ENCODE measurements at regions not wholly inside any gene's neighbourhood (a gene's known extent, or its start where the extent isn't known, plus 50 kb on each side); places are given as distances from the start of the nearest gene placed in this dataset.
"Not testable (repeated sequence)": the region's sequence is repeated elsewhere in the genome, so short reads cannot be mapped to it uniquely, and the experiment has no call there.

GRCh38 chr15:69774711-69775110 lies 322.1 kb downstream of the RPLP1 start:
- not testable (repeated sequence) for H3K4me3 ChIP-seq (ENCODE audit: low read length)

GRCh38 chr15:69777356-69777755 lies 320.4 kb downstream of the TLE3 start:
- Histone ChIP-seq H3K4me2 (ENCODE audit: low read length) (no peak overlapping the region), H3K4me3 (ENCODE audit: low read length) (no peak overlapping the region), H3K9me3 (replicated peaks; ENCODE audit: low read length) (no peaks in the 10 kb centered on the region), H3K36me3 (ENCODE audit: insufficient read depth, low read length) (no peaks in the 10 kb centered on the region), H3K27me3 (ENCODE audit: control insufficient read depth, insufficient read depth, low read length) (peaks cover 29% of the 10 kb centered on the region), H3K9ac (ENCODE audit: low read depth, low read length) (no peak overlapping the region), H3K4me1 (ENCODE audit: control insufficient read depth, insufficient read depth, low read length) (no peaks in the 10 kb centered on the region)

More at GRCh38 chr15:69774711-69775110, 322.1 kb downstream of the RPLP1 start:
- not testable (repeated sequence) for H3K9me3 ChIP-seq (replicated peaks; ENCODE audit: low read length); H3K4me2 ChIP-seq (ENCODE audit: low read length); H3K9ac ChIP-seq (ENCODE audit: low read depth, low read length); H3K4me1 ChIP-seq (ENCODE audit: control insufficient read depth, insufficient read depth, low read length); H3K36me3 ChIP-seq (ENCODE audit: insufficient read depth, low read length)
- peaks cover 21% of the 10 kb centered on the region for H3K27me3 ChIP-seq (ENCODE audit: control insufficient read depth, insufficient read depth, low read length)

GRCh38 chr15:69780374-69780773 lies 317.3 kb downstream of the TLE3 start:
- Histone ChIP-seq H3K27me3 (ENCODE audit: control insufficient read depth, insufficient read depth, low read length) (peaks cover 48% of the 10 kb centered on the region), H3K4me3 (ENCODE audit: low read length) (no peak overlapping the region), H3K4me1 (ENCODE audit: control insufficient read depth, insufficient read depth, low read length) (no peaks in the 10 kb centered on the region), H3K9me3 (replicated peaks; ENCODE audit: low read length) (no peaks in the 10 kb centered on the region), H3K36me3 (ENCODE audit: insufficient read depth, low read length) (no peaks in the 10 kb centered on the region), H3K9ac (ENCODE audit: low read depth, low read length) (no peak overlapping the region), H3K4me2 (ENCODE audit: low read length) (no peak overlapping the region)

- Histone ChIP-seq H3K4me1 (ENCODE audit: control insufficient read depth, insufficient read depth, low read length) (no peaks in the 10 kb centered on the region), H3K36me3 (ENCODE audit: insufficient read depth, low read length) (no peaks in the 10 kb centered on the region), H3K4me3 (ENCODE audit: low read length) (no peak overlapping the region), H3K9me3 (replicated peaks; ENCODE audit: low read length) (no peaks in the 10 kb centered on the region), H3K4me2 (ENCODE audit: low read length) (no peak overlapping the region), H3K27me3 (ENCODE audit: control insufficient read depth, insufficient read depth, low read length) (peaks cover 51% of the 10 kb centered on the region), H3K9ac (ENCODE audit: low read depth, low read length) (no peak overlapping the region)
Measured at GRCh38 chr15:69780981-69781380, 316.7 kb downstream of the TLE3 start.

GRCh38 chr15:69781411-69782125 lies 316.1 kb downstream of the TLE3 start:
- Histone ChIP-seq H3K27me3 (ENCODE audit: control insufficient read depth, insufficient read depth, low read length) (peaks cover 52% of the 10 kb centered on the region), H3K9ac (ENCODE audit: low read depth, low read length) (no peak overlapping the region), H3K9me3 (replicated peaks; ENCODE audit: low read length) (no peaks in the 10 kb centered on the region), H3K4me1 (ENCODE audit: control insufficient read depth, insufficient read depth, low read length) (no peaks in the 10 kb centered on the region), H3K4me2 (ENCODE audit: low read length) (no peak overlapping the region), H3K4me3 (ENCODE audit: low read length) (no peak overlapping the region), H3K36me3 (ENCODE audit: insufficient read depth, low read length) (no peaks in the 10 kb centered on the region)

GRCh38 chr15:69782139-69782658 lies 315.5 kb downstream of the TLE3 start:
- H3K36me3 ChIP-seq (ENCODE audit: insufficient read depth, low read length): no peaks in the 10 kb centered on the region
- no peaks in the 10 kb centered on the region for H3K4me1 ChIP-seq (ENCODE audit: control insufficient read depth, insufficient read depth, low read length)
- H3K4me2 ChIP-seq (ENCODE audit: low read length): no peak overlapping the region
- no peak overlapping the region for H3K4me3 ChIP-seq (ENCODE audit: low read length)
- no peaks in the 10 kb centered on the region for H3K9me3 ChIP-seq (replicated peaks; ENCODE audit: low read length)
- H3K27me3 ChIP-seq (ENCODE audit: control insufficient read depth, insufficient read depth, low read length): peaks cover 52% of the 10 kb centered on the region
- no peak overlapping the region for H3K9ac ChIP-seq (ENCODE audit: low read depth, low read length)

- Histone ChIP-seq H3K9ac (ENCODE audit: low read depth, low read length) (no peak overlapping the region), H3K4me2 (ENCODE audit: low read length) (no peak overlapping the region), H3K27me3 (ENCODE audit: control insufficient read depth, insufficient read depth, low read length) (peaks cover 50% of the 10 kb centered on the region), H3K9me3 (replicated peaks; ENCODE audit: low read length) (no peaks in the 10 kb centered on the region), H3K36me3 (ENCODE audit: insufficient read depth, low read length) (no peaks in the 10 kb centered on the region), H3K4me1 (ENCODE audit: control insufficient read depth, insufficient read depth, low read length) (no peaks in the 10 kb centered on the region), H3K4me3 (ENCODE audit: low read length) (no peak overlapping the region)
Measured at GRCh38 chr15:69782809-69783208, 314.9 kb downstream of the TLE3 start.

- Histone ChIP-seq H3K27me3 (ENCODE audit: control insufficient read depth, insufficient read depth, low read length) (peaks cover 48% of the 10 kb centered on the region), H3K4me2 (ENCODE audit: low read length) (no peak overlapping the region), H3K9me3 (replicated peaks; ENCODE audit: low read length) (no peaks in the 10 kb centered on the region), H3K4me3 (ENCODE audit: low read length) (no peak overlapping the region), H3K9ac (ENCODE audit: low read depth, low read length) (no peak overlapping the region), H3K36me3 (ENCODE audit: insufficient read depth, low read length) (no peaks in the 10 kb centered on the region), H3K4me1 (ENCODE audit: control insufficient read depth, insufficient read depth, low read length) (no peaks in the 10 kb centered on the region)
Measured at GRCh38 chr15:69783211-69783610, 314.5 kb downstream of the TLE3 start.

- no peak overlapping the region for H3K9ac ChIP-seq (ENCODE audit: low read depth, low read length)
- H3K27me3 ChIP-seq (ENCODE audit: control insufficient read depth, insufficient read depth, low read length): peaks cover 44% of the 10 kb centered on the region
- no peaks in the 10 kb centered on the region for H3K4me1 ChIP-seq (ENCODE audit: control insufficient read depth, insufficient read depth, low read length)
- H3K4me2 ChIP-seq (ENCODE audit: low read length): no peak overlapping the region
- no peak overlapping the region for H3K4me3 ChIP-seq (ENCODE audit: low read length)
- H3K36me3 ChIP-seq (ENCODE audit: insufficient read depth, low read length): no peaks in the 10 kb centered on the region
- H3K9me3 ChIP-seq (replicated peaks; ENCODE audit: low read length): no peaks in the 10 kb centered on the region
Measured at GRCh38 chr15:69784798-69785566, 312.7 kb downstream of the TLE3 start.

- Histone ChIP-seq H3K36me3 (ENCODE audit: insufficient read depth, low read length) (no peaks in the 10 kb centered on the region), H3K4me1 (ENCODE audit: control insufficient read depth, insufficient read depth, low read length) (no peaks in the 10 kb centered on the region), H3K9me3 (replicated peaks; ENCODE audit: low read length) (no peaks in the 10 kb centered on the region), H3K9ac (ENCODE audit: low read depth, low read length) (no peak overlapping the region), H3K4me3 (ENCODE audit: low read length) (no peak overlapping the region), H3K4me2 (ENCODE audit: low read length) (no peak overlapping the region), H3K27me3 (ENCODE audit: control insufficient read depth, insufficient read depth, low read length) (peaks cover 50% of the 10 kb centered on the region)
Measured at GRCh38 chr15:69786136-69786701, 311.5 kb downstream of the TLE3 start.

GRCh38 chr15:69787791-69788190 lies 309.9 kb downstream of the TLE3 start:
- Histone ChIP-seq H3K4me2 (ENCODE audit: low read length) (no peak overlapping the region), H3K4me1 (ENCODE audit: control insufficient read depth, insufficient read depth, low read length) (no peaks in the 10 kb centered on the region), H3K36me3 (ENCODE audit: insufficient read depth, low read length) (no peaks in the 10 kb centered on the region), H3K9ac (ENCODE audit: low read depth, low read length) (no peak overlapping the region), H3K4me3 (ENCODE audit: low read length) (no peak overlapping the region), H3K9me3 (replicated peaks; ENCODE audit: low read length) (no peaks in the 10 kb centered on the region), H3K27me3 (ENCODE audit: control insufficient read depth, insufficient read depth, low read length) (peaks cover 47% of the 10 kb centered on the region)
